ENCODE measurements at regions not wholly inside any gene's neighbourhood (a gene's known extent, or its start where the extent isn't known, plus 50 kb on each side); places are given as distances from the start of the nearest gene placed in this dataset.
"Not testable (repeated sequence)": the region's sequence is repeated elsewhere in the genome, so short reads cannot be mapped to it uniquely, and the experiment has no call there.

- no peak for DNase-seq
These were observed 303.0 kb downstream of the DAD1 start for GRCh38 chr14:22285991-22286390.

GRCh38 chr14:22282949-22283348 lies 306.1 kb downstream of the DAD1 start:
- DNase-seq, result no peak

- peak in 1 of 2 donors; percentile 65 for DNase-seq
These were observed 306.6 kb downstream of the DAD1 start for GRCh38 chr14:22282417-22282816.

- not testable (repeated sequence) for DNase-seq
These were observed 307.6 kb downstream of the DAD1 start for GRCh38 chr14:22281447-22281874.

- DNase-seq, result no peak
These were observed 308.3 kb downstream of the DAD1 start for GRCh38 chr14:22280497-22281316.

GRCh38 chr14:22276913-22277816 lies 311.9 kb downstream of the DAD1 start:
- DNase-seq, result no peak

- no peak for DNase-seq
These were observed 316.9 kb downstream of the DAD1 start for GRCh38 chr14:22271838-22272799.

GRCh38 chr14:22268875-22269274 lies 320.1 kb downstream of the DAD1 start:
- no peak for DNase-seq

- no peak for DNase-seq
These were observed 322.3 kb downstream of the DAD1 start for GRCh38 chr14:22266683-22267082.

- DNase-seq, result no peak
These were observed 322.9 kb downstream of the DAD1 start for GRCh38 chr14:22266142-22266442.

GRCh38 chr14:22265319-22266141 lies 323.5 kb downstream of the DAD1 start:
- no peak for DNase-seq

GRCh38 chr14:22264759-22265158 lies 324.3 kb downstream of the DAD1 start:
- DNase-seq, result no peak

- DNase-seq, result no peak
These were observed 325.1 kb downstream of the DAD1 start for GRCh38 chr14:22263961-22264360.

GRCh38 chr14:22262881-22263280 lies 326.1 kb downstream of the DAD1 start:
- DNase-seq, result no peak

- DNase-seq, result no peak
These were observed 333.7 kb downstream of the DAD1 start for GRCh38 chr14:22255017-22255950.

GRCh38 chr14:22252686-22253085 lies 336.3 kb downstream of the DAD1 start:
- DNase-seq, result no peak

GRCh38 chr14:22251090-22251489 lies 337.9 kb downstream of the DAD1 start:
- no peak for DNase-seq

GRCh38 chr14:22249770-22250169 lies 339.3 kb downstream of the DAD1 start:
- no peak for DNase-seq

GRCh38 chr14:22243971-22244581 lies 344.9 kb downstream of the DAD1 start:
- no peak for DNase-seq

- not testable (repeated sequence) for DNase-seq
These were observed 350.7 kb downstream of the DAD1 start for GRCh38 chr14:22238320-22238719.
